Esophagus squamous epithelium (tissue), 5 donors: ENCODE measurements at regions not wholly inside any gene's neighbourhood (a gene's known extent, or its start where the extent isn't known, plus 50 kb on each side); places are given as distances from the start of the nearest gene placed in this dataset.

ENCODE experiments used
- DNase-seq: peaks from one replicate; lab custom pipeline; 2025; lab: John Stamatoyannopoulos, UW
- H3K27ac ChIP-seq, 4 donors: fragments of 200-600 bp; sonication (generic); one replicate each; pipeline ENCODE4 v1.5.1; 2016 to 2019; ENCODE audit warnings: mild to moderate bottlenecking in 1 of 4
- H3K27me3 ChIP-seq, 4 donors: fragments of 200-600 bp; sonication (generic); 1 replicate in 3 of 4; 2 replicates in 1 of 4; pipeline versions ENCODE4 v1.5.1 to v1.6.0; 2017 to 2021; ENCODE audit warnings: antibody characterized with exemption in 1 of 4
- H3K36me3 ChIP-seq, 3 donors: fragments of 200-600 bp; sonication (generic); one replicate each; pipeline ENCODE4 v1.5.1; 2016 to 2019
- H3K4me1 ChIP-seq, 3 donors: fragments of 200-600 bp; sonication (generic); one replicate each; pipeline ENCODE4 v1.5.1; 2017 to 2019
- H3K4me3 ChIP-seq, 4 donors: fragments of 200-600 bp; sonication (generic); 1 replicate in 3 of 4; 2 replicates in 1 of 4; pipeline ENCODE4 v1.5.1; 2016 to 2019; ENCODE audit warnings: mild to moderate bottlenecking in 2 of 4, moderate library complexity in 1 of 4
- H3K9me3 ChIP-seq, 3 donors: fragments of 200-600 bp; sonication (generic); one replicate each; pipeline ENCODE4 v1.5.1; 2016 to 2019
- POLR2A ChIP-seq, 4 donors: fragments of 450-650 bp; IDR thresholded peaks; one replicate each; pipeline ENCODE4 v1.6.1; 2017; ENCODE audit warnings: antibody characterized with exemption in 4 of 4, mild to moderate bottlenecking in 4 of 4, moderate library complexity in 3 of 4
- WGBS, 2 donors: methylation state at CpG; one replicate each; pipeline ENCODE4 v1.1.5; 2018; 5-methylcytosine and 5-hydroxymethylcytosine counted together
- intact Hi-C: fragments of 100-400 bp; cut with DNase I; formaldehyde crosslinking; loops from one replicate; pipeline ENCODE4 v1.15.0; 2022
- TF ChIP-seq, protein P1 (sequence below), 6 experiments: fragments of 450-650 bp in 4 of 6; fragments of 200-600 bp in 2 of 6; sonication (generic) in 2 of 6; IDR thresholded peaks; one replicate each; pipeline ENCODE4 v1.5.1; 2016 to 2019; ENCODE audit warnings: antibody characterized with exemption in 6 of 6, mild to moderate bottlenecking in 4 of 6, moderate library complexity in 4 of 6
- donor health status: DM: yes; HTN: yes; CAD: no.

DNA sequence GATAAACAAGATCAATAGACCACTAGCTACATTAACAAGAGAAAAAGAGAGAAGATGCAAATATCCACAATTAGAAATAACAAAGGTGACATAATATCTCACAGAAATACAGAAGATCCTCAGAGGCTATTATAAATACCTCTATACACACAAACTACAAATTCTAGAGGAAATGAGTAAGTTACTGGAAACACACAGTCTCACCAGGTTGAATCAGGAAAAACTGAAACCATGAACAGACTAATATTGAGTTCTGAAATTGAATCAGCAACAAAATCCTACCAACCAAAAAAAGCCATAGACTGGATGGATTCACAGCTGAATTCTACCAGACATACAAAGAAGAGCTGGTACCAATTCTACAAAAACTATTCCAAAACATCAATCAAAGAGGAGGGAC lies 211.8 kb upstream of the CPEB2 start:
- Histone ChIP-seq H3K27ac (no peak overlapping the region), H3K27me3 (no peaks in the 10 kb centered on the region), H3K36me3 (no peaks in the 10 kb centered on the region), H3K4me3 (no peak overlapping the region), H3K9me3 (peaks cover 0 to 5% (median 0%) of the 10 kb centered on the region in 3 donors), H3K4me1 (peaks cover 0 to 6% (median 0%) of the 10 kb centered on the region in 3 donors)
- no peak for DNase-seq
- no peak for TF ChIP-seq POLR2A (IDR thresholded peaks at IDR 0.05)
- TF ChIP-seq, protein P1, sequence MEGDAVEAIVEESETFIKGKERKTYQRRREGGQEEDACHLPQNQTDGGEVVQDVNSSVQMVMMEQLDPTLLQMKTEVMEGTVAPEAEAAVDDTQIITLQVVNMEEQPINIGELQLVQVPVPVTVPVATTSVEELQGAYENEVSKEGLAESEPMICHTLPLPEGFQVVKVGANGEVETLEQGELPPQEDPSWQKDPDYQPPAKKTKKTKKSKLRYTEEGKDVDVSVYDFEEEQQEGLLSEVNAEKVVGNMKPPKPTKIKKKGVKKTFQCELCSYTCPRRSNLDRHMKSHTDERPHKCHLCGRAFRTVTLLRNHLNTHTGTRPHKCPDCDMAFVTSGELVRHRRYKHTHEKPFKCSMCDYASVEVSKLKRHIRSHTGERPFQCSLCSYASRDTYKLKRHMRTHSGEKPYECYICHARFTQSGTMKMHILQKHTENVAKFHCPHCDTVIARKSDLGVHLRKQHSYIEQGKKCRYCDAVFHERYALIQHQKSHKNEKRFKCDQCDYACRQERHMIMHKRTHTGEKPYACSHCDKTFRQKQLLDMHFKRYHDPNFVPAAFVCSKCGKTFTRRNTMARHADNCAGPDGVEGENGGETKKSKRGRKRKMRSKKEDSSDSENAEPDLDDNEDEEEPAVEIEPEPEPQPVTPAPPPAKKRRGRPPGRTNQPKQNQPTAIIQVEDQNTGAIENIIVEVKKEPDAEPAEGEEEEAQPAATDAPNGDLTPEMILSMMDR (IDR thresholded peaks at IDR 0.05), result no peak
- intact Hi-C loops, result no loop called here

DNA sequence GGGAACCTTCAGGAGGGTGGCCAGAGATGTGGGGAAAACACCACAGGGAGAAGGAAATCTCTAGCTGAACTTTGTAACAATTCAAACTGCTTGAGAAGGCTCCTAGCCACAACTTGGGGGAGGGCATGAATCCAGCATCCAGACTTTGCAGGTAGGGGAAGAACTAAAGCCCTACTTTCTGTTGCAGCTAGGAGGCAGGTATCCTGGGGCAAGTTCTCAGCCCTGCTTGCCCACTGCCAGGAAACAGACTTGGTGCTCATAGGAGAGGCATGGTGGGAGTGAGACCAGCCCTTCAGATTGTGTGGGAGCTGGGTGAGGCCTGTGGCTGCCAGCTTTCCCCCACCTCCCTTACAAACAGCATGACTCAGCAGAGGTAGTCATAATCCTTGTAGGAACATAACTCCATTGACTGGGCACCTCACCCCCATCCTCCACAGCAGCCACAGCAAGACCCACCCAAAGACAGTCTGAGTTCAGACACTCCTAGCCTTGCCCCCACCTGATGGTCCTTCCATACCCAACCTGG lies 209.5 kb upstream of the CPEB2 start:
- Histone ChIP-seq H3K36me3 (no peaks in the 10 kb centered on the region), H3K4me1 (peaks cover 0 to 1% (median 0%) of the 10 kb centered on the region in 3 donors), H3K4me3 (no peak overlapping the region), H3K27ac (no peak overlapping the region), H3K9me3 (peaks cover 0 to 5% (median 0%) of the 10 kb centered on the region in 3 donors), H3K27me3 (no peaks in the 10 kb centered on the region)
- intact Hi-C loops, result no loop called here
- no peak for DNase-seq
- TF ChIP-seq, protein P1 (IDR thresholded peaks at IDR 0.05), result no peak
- no peak for TF ChIP-seq POLR2A (IDR thresholded peaks at IDR 0.05)

DNA sequence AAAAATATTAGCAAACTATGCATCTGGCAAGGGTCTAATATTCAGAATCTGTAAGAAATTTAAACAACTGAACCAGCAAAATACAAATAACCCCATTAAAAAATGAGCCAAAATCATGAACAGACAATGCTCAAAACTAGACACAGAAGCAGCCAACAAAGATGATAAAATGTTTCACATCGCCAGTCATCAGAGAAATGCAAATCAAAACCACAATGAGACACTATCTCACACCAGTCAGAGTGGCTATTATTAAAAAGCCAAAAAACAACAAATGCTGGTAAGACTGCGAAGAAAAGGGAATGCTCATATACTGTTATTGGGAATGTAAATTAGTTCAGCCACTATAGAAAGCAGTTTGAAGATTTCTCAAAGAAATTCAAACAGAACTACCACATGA lies 201.3 kb upstream of the CPEB2 start:
- no peak for DNase-seq
- Histone ChIP-seq H3K9me3 (peaks cover 0 to 9% (median 0%) of the 10 kb centered on the region in 3 donors), H3K27me3 (no peaks in the 10 kb centered on the region), H3K4me1 (no peaks in the 10 kb centered on the region), H3K27ac (no peak overlapping the region), H3K4me3 (no peak overlapping the region), H3K36me3 (no peaks in the 10 kb centered on the region)
- TF ChIP-seq, protein P1 (IDR thresholded peaks at IDR 0.05), result no peak
- TF ChIP-seq POLR2A (IDR thresholded peaks at IDR 0.05), result no peak
- intact Hi-C loops, result no loop called here
- WGBS, 2 donors, result 71 to 74% methylated on average over 2 of the region's 2 CpGs

DNA sequence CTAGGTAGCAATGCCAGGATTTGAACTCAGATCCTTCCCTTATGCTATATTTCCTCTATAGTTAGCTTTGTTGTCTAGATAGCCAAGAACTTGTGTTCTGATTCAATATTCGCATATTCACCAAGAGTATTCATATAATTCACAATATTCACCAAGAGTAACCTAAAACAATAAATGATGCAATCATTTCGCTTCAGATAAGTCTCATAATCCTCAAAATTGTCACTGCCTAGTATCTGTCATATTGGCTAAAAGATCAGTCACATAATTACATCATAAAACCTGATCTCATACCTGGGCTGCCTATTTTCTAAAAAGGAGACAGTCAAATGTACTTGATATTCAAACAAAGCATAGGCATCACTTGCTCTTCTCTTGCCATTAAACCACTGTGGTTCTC lies 199.7 kb upstream of the CPEB2 start:
- no peaks in the 10 kb centered on the region for H3K4me1 ChIP-seq
- no peak overlapping the region for H3K27ac ChIP-seq
- intact Hi-C loops, result no loop called here
- no peak for DNase-seq
- 74 to 82% methylated on average over 2 of the region's 2 CpGs for WGBS, 2 donors
- no peaks in the 10 kb centered on the region for H3K27me3 ChIP-seq
- TF ChIP-seq POLR2A (IDR thresholded peaks at IDR 0.05), result no peak
- H3K4me3 ChIP-seq, result no peak overlapping the region
- no peaks in the 10 kb centered on the region for H3K36me3 ChIP-seq
- H3K9me3 ChIP-seq, result peaks cover 0 to 9% (median 0%) of the 10 kb centered on the region in 3 donors

DNA sequence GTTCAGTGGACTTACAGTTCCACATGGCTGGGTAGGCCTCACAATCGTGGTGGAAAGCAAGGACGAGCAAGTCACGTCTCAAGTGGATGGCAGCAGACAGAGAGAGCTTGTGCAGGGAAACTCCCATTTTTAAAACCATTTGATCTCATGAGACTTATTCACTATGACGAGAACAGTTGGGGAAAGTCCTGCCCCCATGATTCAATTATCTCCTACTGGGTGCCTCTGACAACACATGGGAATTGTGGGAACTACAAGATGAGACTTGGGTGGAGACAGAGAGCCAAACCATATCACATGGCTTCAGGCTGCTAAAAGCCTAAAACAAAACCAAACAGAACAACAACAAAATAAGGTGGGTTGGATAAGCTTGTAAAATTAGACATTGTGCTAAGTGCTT lies 194.4 kb upstream of the CPEB2 start:
- no peaks in the 10 kb centered on the region for H3K27me3 ChIP-seq
- TF ChIP-seq, protein P1 (IDR thresholded peaks at IDR 0.05), result no peak
- TF ChIP-seq POLR2A (IDR thresholded peaks at IDR 0.05), result no peak
- H3K36me3 ChIP-seq, result no peaks in the 10 kb centered on the region
- no peak for DNase-seq
- no peak overlapping the region for H3K4me3 ChIP-seq
- no peaks in the 10 kb centered on the region for H3K9me3 ChIP-seq
- WGBS, 2 donors, result 78 to 86% methylated on average over 1 to 4 of the region's 4 CpGs
- H3K27ac ChIP-seq, result no peak overlapping the region
- intact Hi-C loops, result no loop called here
- no peaks in the 10 kb centered on the region for H3K4me1 ChIP-seq

DNA sequence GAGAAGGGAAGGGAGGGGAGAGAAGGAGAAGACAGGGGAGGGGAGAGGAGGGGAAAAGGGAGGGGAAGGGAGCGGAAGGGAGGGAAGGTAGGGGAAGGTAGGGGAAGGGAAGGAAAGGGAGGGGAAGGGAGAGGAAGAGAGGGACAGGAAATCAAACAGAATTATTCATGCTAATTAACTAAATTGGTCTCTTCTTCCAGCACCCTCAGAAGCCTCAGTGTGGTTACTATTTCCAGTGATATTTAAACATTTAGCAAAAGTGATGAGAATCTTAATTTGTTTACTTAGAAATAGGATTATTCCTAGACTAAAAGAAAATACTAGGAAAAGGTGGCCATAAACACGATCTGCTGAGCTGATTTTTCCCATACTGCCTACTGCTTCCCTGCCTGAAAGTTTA lies 193.1 kb upstream of the CPEB2 start:
- Histone ChIP-seq H3K36me3 (no peaks in the 10 kb centered on the region), H3K4me1 (no peaks in the 10 kb centered on the region), H3K4me3 (no peak overlapping the region), H3K27me3 (no peaks in the 10 kb centered on the region), H3K9me3 (no peaks in the 10 kb centered on the region), H3K27ac (no peak overlapping the region)
- 44 to 67% methylated on average over 1 to 2 of the region's 2 CpGs for WGBS, 2 donors
- intact Hi-C loops, result no loop called here
- TF ChIP-seq, protein P1 (IDR thresholded peaks at IDR 0.05), result no peak
- no peak for TF ChIP-seq POLR2A (IDR thresholded peaks at IDR 0.05)
- DNase-seq, result no peak
